HEK293 (cell line): ENCODE measurements at regions not wholly inside any gene's neighbourhood (a gene's known extent, or its start where the extent isn't known, plus 50 kb on each side); places are given as distances from the start of the nearest gene placed in this dataset.

ENCODE experiments used
- CTCF ChIP-seq: fragments of 450-650 bp; formaldehyde crosslinking; IDR thresholded peaks from 2 replicates; pipeline ENCODE4 v1.5.1; 2016; ENCODE audit warnings: missing biosample characterization, missing genetic modification characterization
- ELK4 ChIP-seq: IDR thresholded peaks from 2 replicates; pipeline ENCODE4 v1.6.1; 2011; ENCODE audit warnings: mild to moderate bottlenecking, low read depth, low read length, borderline replicate concordance
- TSHZ1 ChIP-seq: fragments of 450-650 bp; formaldehyde crosslinking; IDR thresholded peaks from 2 replicates; pipeline ENCODE4 v1.5.1; 2016; ENCODE audit warnings: missing biosample characterization, missing genetic modification characterization, borderline replicate concordance
- ZFP3 ChIP-seq: fragments of 450-650 bp; formaldehyde crosslinking; IDR thresholded peaks from 2 replicates; pipeline ENCODE4 v1.5.1; 2016; ENCODE audit warnings: low read depth, missing biosample characterization, missing genetic modification characterization
- ZNF19 ChIP-seq: fragments of 450-650 bp; formaldehyde crosslinking; IDR thresholded peaks from 2 replicates; pipeline ENCODE4; 2016; ENCODE audit warnings: missing biosample characterization, missing genetic modification characterization, low read depth
- ZNF394 ChIP-seq: fragments of 450-650 bp; formaldehyde crosslinking; IDR thresholded peaks from 2 replicates; pipeline ENCODE4 v1.5.1; 2016; ENCODE audit warnings: missing biosample characterization, missing genetic modification characterization, mild to moderate bottlenecking, moderate library complexity, borderline replicate concordance
- ZNF530 ChIP-seq: fragments of 450-650 bp; formaldehyde crosslinking; IDR thresholded peaks from 2 replicates; pipeline ENCODE4 v1.5.1; 2016; ENCODE audit warnings: low read depth, missing biosample characterization, missing genetic modification characterization
- ZNF561 ChIP-seq: fragments of 450-650 bp; IDR thresholded peaks from 2 replicates; pipeline ENCODE4 v1.5.1; 2018; ENCODE audit warnings: missing biosample characterization, missing genetic modification characterization, borderline replicate concordance
- ZNF626 ChIP-seq: fragments of 450-650 bp; sonication (Bioruptor Pico); formaldehyde crosslinking; IDR thresholded peaks from 2 replicates; pipeline ENCODE4 v1.5.1; 2018; ENCODE audit warnings: missing biosample characterization, missing genetic modification characterization, inconsistent platforms
- ZSCAN18 ChIP-seq: fragments of 450-650 bp; formaldehyde crosslinking; IDR thresholded peaks from 2 replicates; pipeline ENCODE4 v1.5.1; 2016; ENCODE audit warnings: missing biosample characterization, missing genetic modification characterization

GRCh38 chr5:107801061-107801460 lies 130.3 kb upstream of the EFNA5 start:
- TF ChIP-seq ELK4, result no peak
- no peak for TF ChIP-seq CTCF
- no peak for TF ChIP-seq ZNF530
- no peak for TF ChIP-seq ZNF394 (tag by site-specific recombination)
- no peak for TF ChIP-seq ZNF626 (tag by site-specific recombination)
- TF ChIP-seq ZSCAN18, result no peak
- TF ChIP-seq ZNF561 (tag by site-specific recombination), result no peak
- no peak for TF ChIP-seq ZNF19 (tag by site-specific recombination)
- no peak for TF ChIP-seq TSHZ1 (tag by site-specific recombination)
- TF ChIP-seq ZFP3 (tag by site-specific recombination), result no peak
